Left lobe of liver (tissue), 2 donors: ENCODE measurements at regions not wholly inside any gene's neighbourhood (a gene's known extent, or its start where the extent isn't known, plus 50 kb on each side); places are given as distances from the start of the nearest gene placed in this dataset.
"Not testable (repeated sequence)": the region's sequence is repeated elsewhere in the genome, so short reads cannot be mapped to it uniquely, and the experiment has no call there.

Source experiments
- ATAC-seq: fragments of 200-7000 bp; cut with Tn5 transposase; one replicate; pipeline ENCODE4 v1.9.1; 2020; ENCODE audit warnings: mild to moderate bottlenecking, moderate library complexity
- DNase-seq: peaks from one replicate; pipeline ENCODE4 v3.0.0-alpha.2; 2020; ENCODE audit warnings: low spot score
- donor health status: DM: no; HTN: no; CAD: no; lungs with moderate emphysema.
- donor health status: DM: no; HTN: yes; CAD: no.

GRCh38 chr13:46468570-46469463 lies 81.8 kb upstream of the RUBCNL start:
- DNase-seq: no peak
- ATAC-seq: no peak

GRCh38 chr13:46467694-46468093 lies 80.6 kb upstream of the RUBCNL start:
- ATAC-seq, DNase-seq: not testable (repeated sequence)

- not testable (repeated sequence) for ATAC-seq, DNase-seq
Observed at GRCh38 chr13:46466074-46466473, 79.0 kb upstream of the RUBCNL start.

DNA sequence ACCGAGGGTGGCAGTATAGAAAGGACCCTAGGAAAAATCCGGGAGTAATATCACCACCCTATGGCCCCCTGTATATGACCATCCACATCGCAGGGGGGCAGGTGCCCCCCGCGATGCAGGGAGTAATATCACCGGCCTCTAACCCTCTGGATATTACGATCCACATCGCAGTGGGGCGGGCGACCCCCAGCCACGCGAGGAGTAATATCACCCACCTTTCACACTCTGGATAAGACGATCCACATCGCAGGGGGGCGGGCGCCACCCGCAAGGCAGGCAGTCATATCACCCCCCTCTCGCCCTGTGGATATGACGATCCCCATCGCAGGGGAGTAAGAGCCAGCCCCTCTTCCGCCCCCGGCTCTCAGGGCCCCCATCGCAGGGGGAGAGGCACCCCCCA lies 76.7 kb upstream of the RUBCNL start:
- ATAC-seq: no peak

GRCh38 chr13:46460223-46460622 lies 73.2 kb upstream of the RUBCNL start:
- ATAC-seq, DNase-seq: not testable (repeated sequence)

More for the DNA sequence above, 76.7 kb upstream of the RUBCNL start:
- DNase-seq: no peak

DNA sequence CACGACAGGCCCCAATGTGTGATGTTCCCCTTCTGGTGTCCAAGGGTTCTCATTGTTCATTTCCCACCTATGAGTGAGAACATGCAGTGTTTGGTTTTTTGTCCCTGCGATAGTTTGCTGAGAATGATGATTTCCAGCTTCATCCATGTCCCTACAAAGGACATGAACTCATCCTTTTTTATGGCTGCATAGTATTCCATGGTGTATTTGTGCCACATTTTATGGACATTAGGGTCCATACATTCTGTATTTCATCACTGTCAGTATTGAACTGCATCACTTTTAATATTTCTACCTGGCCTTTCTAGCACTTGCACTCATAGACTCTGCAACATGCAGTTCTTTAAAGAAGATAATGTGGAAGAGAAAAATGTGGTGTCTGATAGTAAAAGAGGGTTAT lies 70.2 kb upstream of the RUBCNL start:
- not testable (repeated sequence) for ATAC-seq, DNase-seq

DNA sequence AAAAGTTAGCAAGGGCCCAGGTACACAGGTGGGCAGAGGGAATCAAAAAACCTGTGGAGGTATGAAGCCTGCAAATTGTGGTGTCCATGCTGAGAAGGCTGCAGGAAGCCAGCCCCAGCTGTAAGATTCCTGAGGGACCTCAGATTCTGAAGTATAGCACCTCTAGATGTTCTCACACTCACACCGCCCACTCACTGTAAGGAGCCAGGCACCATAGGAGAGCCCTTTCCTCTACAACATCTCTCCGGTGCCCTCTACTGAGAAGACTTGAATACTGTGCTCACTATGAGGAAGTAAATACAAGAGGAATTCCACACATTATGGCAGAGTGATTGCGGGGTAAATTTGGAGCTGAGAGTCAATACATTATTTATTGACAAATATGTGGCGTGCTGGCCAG lies 68.9 kb upstream of the RUBCNL start:
- peak; percentile 59 for ATAC-seq
- not testable (repeated sequence) for DNase-seq

DNA sequence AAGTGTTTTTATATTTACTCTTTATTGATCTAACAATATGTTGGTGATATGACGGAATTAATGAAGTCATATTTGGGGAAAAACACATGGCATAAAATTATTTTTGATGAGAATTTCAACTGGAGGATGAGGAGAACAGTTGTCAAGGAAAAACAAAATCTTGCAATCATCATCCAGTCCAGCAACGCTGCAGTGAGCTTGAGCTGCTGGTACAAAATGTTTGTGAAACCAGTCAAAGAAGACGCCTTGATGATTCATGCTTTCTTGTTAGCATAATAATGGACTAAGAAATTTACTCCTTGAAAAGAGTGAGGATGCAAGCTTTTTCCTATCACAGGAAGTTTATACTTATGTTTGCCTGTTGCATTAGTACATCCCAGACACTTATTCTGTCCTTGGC lies 64.1 kb upstream of the RUBCNL start:
- ATAC-seq, DNase-seq: not testable (repeated sequence)

- not testable (repeated sequence) for ATAC-seq, DNase-seq
Observed at GRCh38 chr13:46449949-46450348, 62.9 kb upstream of the RUBCNL start.

- not testable (repeated sequence) for ATAC-seq, DNase-seq
Observed at GRCh38 chr13:46448148-46448547, 61.1 kb upstream of the RUBCNL start.

GRCh38 chr13:46437808-46438404 lies 50.9 kb upstream of the RUBCNL start:
- DNase-seq, ATAC-seq: not testable (repeated sequence)
